ENCODE measurements at regions not wholly inside any gene's neighbourhood (a gene's known extent, or its start where the extent isn't known, plus 50 kb on each side); places are given as distances from the start of the nearest gene placed in this dataset.

GRCh38 chr3:127425505-127426443 is 137.9 kb upstream of the PRR20G start:
- no peak overlapping the region for H3K4me3 Mint-ChIP-seq
- TF ChIP-seq, protein P1, sequence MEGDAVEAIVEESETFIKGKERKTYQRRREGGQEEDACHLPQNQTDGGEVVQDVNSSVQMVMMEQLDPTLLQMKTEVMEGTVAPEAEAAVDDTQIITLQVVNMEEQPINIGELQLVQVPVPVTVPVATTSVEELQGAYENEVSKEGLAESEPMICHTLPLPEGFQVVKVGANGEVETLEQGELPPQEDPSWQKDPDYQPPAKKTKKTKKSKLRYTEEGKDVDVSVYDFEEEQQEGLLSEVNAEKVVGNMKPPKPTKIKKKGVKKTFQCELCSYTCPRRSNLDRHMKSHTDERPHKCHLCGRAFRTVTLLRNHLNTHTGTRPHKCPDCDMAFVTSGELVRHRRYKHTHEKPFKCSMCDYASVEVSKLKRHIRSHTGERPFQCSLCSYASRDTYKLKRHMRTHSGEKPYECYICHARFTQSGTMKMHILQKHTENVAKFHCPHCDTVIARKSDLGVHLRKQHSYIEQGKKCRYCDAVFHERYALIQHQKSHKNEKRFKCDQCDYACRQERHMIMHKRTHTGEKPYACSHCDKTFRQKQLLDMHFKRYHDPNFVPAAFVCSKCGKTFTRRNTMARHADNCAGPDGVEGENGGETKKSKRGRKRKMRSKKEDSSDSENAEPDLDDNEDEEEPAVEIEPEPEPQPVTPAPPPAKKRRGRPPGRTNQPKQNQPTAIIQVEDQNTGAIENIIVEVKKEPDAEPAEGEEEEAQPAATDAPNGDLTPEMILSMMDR (conservative IDR thresholded peaks at IDR 0.05): no peak

More at GRCh38 chr3:127425505-127426443, 137.9 kb upstream of the PRR20G start:
- no peaks in the 10 kb centered on the region for H4K20me1 ChIP-seq (ENCODE audit: control insufficient read depth, insufficient read depth, insufficient read length)
- Mint-ChIP-seq H3K4me1 (peaks cover 30 to 53% of the 10 kb centered on the region in 2 experiments), H3K9me3 (no peaks in the 10 kb centered on the region), H3K36me3 (ENCODE audit: insufficient read depth in 1 of 3, low read depth in 3 of 3) (no peaks in the 10 kb centered on the region), H3K27me3 (ENCODE audit: low read depth) (peaks cover 13% of the 10 kb centered on the region), H3K27ac (peak overlapping the region in 1 of 3 experiments; percentile 76; a peak in 3 of 7 replicates)
- no peak overlapping the region for H4K8ac ChIP-seq (replicated peaks; ENCODE audit: insufficient read length, low read depth, low read length)
- no peak overlapping the region for H2BK12ac ChIP-seq (ENCODE audit: insufficient read length, low read depth, low read length)
- no peaks in the 10 kb centered on the region for H3K9me3 ChIP-seq (ENCODE audit: control insufficient read depth, low read depth, low read length)
- no peak overlapping the region for H2BK15ac ChIP-seq (ENCODE audit: low read depth, low read length)
- no peak overlapping the region for H4K5ac ChIP-seq (ENCODE audit: insufficient read length, low read depth, low read length)
- H2AFZ ChIP-seq (ENCODE audit: low read length): no peak overlapping the region
- no peak overlapping the region for H2AK5ac ChIP-seq (ENCODE audit: insufficient read length, low read length)
- no peak overlapping the region for H3K4ac ChIP-seq (ENCODE audit: low read depth, low read length)
- no peak overlapping the region for H3K14ac ChIP-seq (ENCODE audit: insufficient read depth, low read length)
- H3K27ac ChIP-seq (ENCODE audit: insufficient read length, low read depth, low read length): no peak overlapping the region
- no peak overlapping the region for H2BK120ac ChIP-seq (ENCODE audit: low read depth, low read length, poor library complexity, severe bottlenecking)
- no peak overlapping the region for H3K23ac ChIP-seq (ENCODE audit: insufficient read length, low read depth, low read length)
- H4K91ac ChIP-seq (ENCODE audit: insufficient read length, low read depth, low read length): no peak overlapping the region
- H2BK20ac ChIP-seq (ENCODE audit: low read depth, low read length, poor library complexity, severe bottlenecking): no peak overlapping the region
- no CpG with 5 or more reads among the region's 20 CpGs for WGBS (ENCODE audit: extremely low coverage, insufficient read length, low lambda C conversion rate)
- H3K4me1 ChIP-seq (ENCODE audit: insufficient read depth, low read length): peaks cover 7% of the 10 kb centered on the region
- no peak overlapping the region for H3K9ac ChIP-seq (ENCODE audit: extremely low read depth, insufficient read length, low read length)
- H3K4me2 ChIP-seq (ENCODE audit: insufficient read depth, insufficient read length, low read length): no peak overlapping the region
- no peaks in the 10 kb centered on the region; the same call in 1 of the 2 replicates for H3K27me3 ChIP-seq (ENCODE audit: insufficient read depth, low read length)
- peak overlapping the region; percentile 11 for H3K18ac ChIP-seq (ENCODE audit: insufficient read length, low read depth, low read length)
- peak; percentile 22 for DNase-seq
- no peaks in the 10 kb centered on the region for H3K79me2 ChIP-seq (ENCODE audit: insufficient read depth, low read length)
- no peak overlapping the region for H3K56ac ChIP-seq (ENCODE audit: insufficient read length, low read depth, low read length)
- no peaks in the 10 kb centered on the region for H3K79me1 ChIP-seq (ENCODE audit: insufficient read depth, low read depth, low read length, poor library complexity, severe bottlenecking)
- no peaks in the 10 kb centered on the region for H3K23me2 ChIP-seq (ENCODE audit: insufficient read length, low read depth, low read length, poor library complexity, severe bottlenecking)
- H3T11ph ChIP-seq (ENCODE audit: low read length): no peak overlapping the region
- no peak overlapping the region for H2BK5ac ChIP-seq (ENCODE audit: insufficient read length, low read length)
